Astrocyte of the spinal cord (primary cell): ENCODE measurements at regions not wholly inside any gene's neighbourhood (a gene's known extent, or its start where the extent isn't known, plus 50 kb on each side); places are given as distances from the start of the nearest gene placed in this dataset.
"Not testable (repeated sequence)": the region's sequence is repeated elsewhere in the genome, so short reads cannot be mapped to it uniquely, and the experiment has no call there.

ENCODE experiments used
- DNase-seq: peaks from one replicate; pipeline ENCODE4 v3.0.0; 2011; ENCODE audit warnings: low read depth, low spot score
- H3K4me3 ChIP-seq: 2 replicates; pipeline ENCODE4 v1.5.1; 2011; ENCODE audit warnings: low read depth, mild to moderate bottlenecking, low read length, moderate library complexity
- in situ Hi-C: cut with HindIII; loops from 2 replicates; pipeline ENCODE4 v1.10.0; 2017; ENCODE audit warnings: low sequenced_read_pairs
- TF ChIP-seq, protein P1 (sequence below): IDR thresholded peaks from 2 replicates; pipeline ENCODE4 v1.5.1; 2012; ENCODE audit warnings: low read depth, mild to moderate bottlenecking, low read length, inconsistent platforms

DNA sequence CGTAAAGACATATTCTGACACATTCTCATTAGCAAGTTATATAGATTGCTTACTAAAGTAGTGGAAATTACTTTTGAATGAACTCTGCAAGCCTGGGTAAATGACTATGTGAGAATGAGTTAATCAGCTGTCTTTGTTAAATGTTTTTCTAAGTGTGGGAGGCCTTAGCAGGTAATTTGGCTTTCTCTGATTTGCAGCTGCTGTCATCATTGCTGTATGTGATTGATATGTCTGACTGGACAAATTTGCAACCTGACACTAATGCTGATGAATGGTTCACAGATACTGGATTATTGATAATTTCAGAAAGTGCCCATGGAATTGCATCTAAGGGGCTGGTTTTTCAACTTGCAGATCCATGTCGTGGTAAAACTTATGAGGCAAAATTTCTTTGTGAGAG, 372.2 kb upstream of the SGO1 start:
- no peak overlapping the region for H3K4me3 ChIP-seq
- in situ Hi-C loops = no loop called here
- DNase-seq = no peak
- TF ChIP-seq, protein P1, sequence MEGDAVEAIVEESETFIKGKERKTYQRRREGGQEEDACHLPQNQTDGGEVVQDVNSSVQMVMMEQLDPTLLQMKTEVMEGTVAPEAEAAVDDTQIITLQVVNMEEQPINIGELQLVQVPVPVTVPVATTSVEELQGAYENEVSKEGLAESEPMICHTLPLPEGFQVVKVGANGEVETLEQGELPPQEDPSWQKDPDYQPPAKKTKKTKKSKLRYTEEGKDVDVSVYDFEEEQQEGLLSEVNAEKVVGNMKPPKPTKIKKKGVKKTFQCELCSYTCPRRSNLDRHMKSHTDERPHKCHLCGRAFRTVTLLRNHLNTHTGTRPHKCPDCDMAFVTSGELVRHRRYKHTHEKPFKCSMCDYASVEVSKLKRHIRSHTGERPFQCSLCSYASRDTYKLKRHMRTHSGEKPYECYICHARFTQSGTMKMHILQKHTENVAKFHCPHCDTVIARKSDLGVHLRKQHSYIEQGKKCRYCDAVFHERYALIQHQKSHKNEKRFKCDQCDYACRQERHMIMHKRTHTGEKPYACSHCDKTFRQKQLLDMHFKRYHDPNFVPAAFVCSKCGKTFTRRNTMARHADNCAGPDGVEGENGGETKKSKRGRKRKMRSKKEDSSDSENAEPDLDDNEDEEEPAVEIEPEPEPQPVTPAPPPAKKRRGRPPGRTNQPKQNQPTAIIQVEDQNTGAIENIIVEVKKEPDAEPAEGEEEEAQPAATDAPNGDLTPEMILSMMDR = no peak

- TF ChIP-seq, protein P1 = no peak
- no peak for DNase-seq
- H3K4me3 ChIP-seq = no peak overlapping the region
- in situ Hi-C loops = no loop called here
Measured at GRCh38 chr3:20556661-20557060, 370.7 kb upstream of the SGO1 start.

- in situ Hi-C loops = no loop called here
- H3K4me3 ChIP-seq = no peak overlapping the region
- TF ChIP-seq, protein P1 = no peak
- DNase-seq = no peak
Measured at GRCh38 chr3:20552605-20553275, 366.7 kb upstream of the SGO1 start.

DNA sequence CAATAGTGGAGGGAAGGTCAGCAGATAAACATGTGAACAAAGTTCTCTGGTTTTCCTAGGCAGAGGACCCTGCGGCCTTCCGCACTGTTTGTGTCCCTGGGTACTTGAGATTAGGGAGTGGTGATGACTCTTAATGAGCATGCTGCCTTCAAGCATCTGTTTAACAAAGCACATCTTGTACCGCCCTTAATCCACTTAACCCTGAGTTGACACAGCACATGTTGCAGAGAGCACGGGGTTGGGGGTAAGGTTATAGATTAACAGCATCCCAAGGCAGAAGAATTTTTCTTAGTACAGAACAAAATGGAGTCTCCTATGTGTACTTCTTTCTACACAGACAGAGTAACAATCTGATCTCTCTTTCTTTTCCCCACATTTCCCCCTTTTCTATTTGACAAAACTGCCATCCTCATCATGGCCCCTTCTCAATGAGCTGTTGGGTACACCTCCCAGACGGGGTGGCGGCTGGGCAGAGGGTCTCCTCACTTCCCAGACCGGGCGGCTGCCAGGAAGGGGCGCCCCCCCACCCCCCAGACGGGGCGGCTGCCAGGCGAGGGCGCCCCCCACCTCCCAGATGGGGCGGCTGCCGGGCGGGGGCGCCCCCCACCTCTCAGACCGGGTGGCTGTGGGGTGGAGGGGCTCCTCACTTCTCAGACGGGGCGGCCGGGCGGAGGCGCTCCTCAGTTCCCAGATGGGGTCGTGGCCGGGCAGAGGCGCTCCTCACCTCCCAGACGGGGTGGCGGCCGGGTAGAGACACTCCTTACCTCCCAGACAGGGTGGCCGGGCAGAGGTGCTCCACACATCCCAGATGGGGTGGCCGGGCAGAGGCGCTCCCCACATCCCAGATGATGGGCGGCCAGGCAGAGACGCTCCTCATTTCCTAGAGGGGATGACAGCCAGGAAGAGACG, 361.6 kb upstream of the SGO1 start:
- in situ Hi-C loops, H3K4me3 ChIP-seq, DNase-seq: not testable (repeated sequence)

DNA sequence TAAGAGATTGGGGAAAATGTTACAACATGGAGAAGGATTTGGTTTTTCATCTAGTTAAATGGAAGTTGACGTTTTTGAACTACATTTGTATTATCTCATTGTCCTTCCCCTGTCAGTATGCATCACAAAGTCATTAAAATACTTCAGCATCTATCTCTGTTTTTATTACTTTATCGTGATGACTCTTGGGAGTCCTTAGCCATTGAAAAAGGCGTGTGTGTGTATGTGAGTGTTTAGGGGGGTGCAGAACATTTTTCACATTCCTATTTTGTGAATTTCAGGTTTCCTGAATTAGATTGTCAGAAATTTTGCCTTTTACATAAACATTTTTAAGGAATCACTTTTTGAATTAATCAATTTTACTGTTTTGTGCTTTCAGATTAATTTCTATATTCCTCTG, 360.6 kb upstream of the SGO1 start:
- TF ChIP-seq, protein P1 = no peak
- H3K4me3 ChIP-seq = no peak overlapping the region
- peak; percentile 12 for DNase-seq
- in situ Hi-C loops = no loop called here

DNA sequence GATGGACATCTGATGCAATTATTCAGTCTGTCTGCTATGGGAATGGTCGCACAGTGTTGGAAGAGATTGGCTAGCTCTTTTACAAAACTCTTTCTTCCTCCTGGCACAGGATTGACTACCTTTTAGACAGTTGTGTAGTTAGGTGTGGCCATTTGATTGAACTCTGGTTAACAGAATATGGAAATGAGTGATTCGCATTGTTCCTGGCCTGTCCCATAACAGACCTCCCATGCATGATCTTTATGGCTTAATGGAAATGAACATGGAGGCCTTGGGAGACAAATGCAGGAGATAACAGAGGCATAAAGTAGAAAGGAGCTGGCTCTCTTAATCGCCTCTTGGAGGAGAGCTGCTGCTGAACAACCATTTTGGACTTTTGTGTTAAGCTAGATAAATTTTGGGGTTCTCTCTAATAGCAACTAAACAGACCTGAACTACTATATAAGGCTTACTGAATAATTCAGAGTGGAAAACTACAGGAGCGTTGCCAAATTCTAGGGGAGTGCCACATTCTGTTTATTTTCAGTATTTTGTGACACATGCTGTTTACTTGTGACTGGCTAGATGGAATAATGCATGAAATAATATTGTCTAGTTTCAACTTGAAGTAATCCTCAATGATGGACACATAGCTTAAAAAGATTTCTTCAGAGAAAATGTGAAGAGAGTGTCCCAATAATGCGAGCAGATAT, 357.7 kb upstream of the SGO1 start:
- TF ChIP-seq, protein P1 = no peak
- DNase-seq = no peak
- H3K4me3 ChIP-seq = no peak overlapping the region
- in situ Hi-C loops = no loop called here
